Peyer's patch (tissue), 4 donors: ENCODE measurements at regions not wholly inside any gene's neighbourhood (a gene's known extent, or its start where the extent isn't known, plus 50 kb on each side); places are given as distances from the start of the nearest gene placed in this dataset.

Experiments used
- POLR2A ChIP-seq, 2 donors: fragments of 450-650 bp; IDR thresholded peaks; one replicate each; pipeline ENCODE4 v1.5.1; 2017; ENCODE audit warnings: antibody characterized with exemption in 2 of 2, mild to moderate bottlenecking in 2 of 2, moderate library complexity in 2 of 2
- TF ChIP-seq, protein P1 (sequence below), 6 experiments: fragments of 450-650 bp in 4 of 6; fragments of 200-600 bp in 2 of 6; sonication (generic) in 1 of 6; IDR thresholded peaks; one replicate each; pipeline ENCODE4 v1.5.1; 2017 to 2019; ENCODE audit warnings: antibody characterized with exemption in 6 of 6, mild to moderate bottlenecking in 3 of 6, moderate library complexity in 1 of 6

DNA sequence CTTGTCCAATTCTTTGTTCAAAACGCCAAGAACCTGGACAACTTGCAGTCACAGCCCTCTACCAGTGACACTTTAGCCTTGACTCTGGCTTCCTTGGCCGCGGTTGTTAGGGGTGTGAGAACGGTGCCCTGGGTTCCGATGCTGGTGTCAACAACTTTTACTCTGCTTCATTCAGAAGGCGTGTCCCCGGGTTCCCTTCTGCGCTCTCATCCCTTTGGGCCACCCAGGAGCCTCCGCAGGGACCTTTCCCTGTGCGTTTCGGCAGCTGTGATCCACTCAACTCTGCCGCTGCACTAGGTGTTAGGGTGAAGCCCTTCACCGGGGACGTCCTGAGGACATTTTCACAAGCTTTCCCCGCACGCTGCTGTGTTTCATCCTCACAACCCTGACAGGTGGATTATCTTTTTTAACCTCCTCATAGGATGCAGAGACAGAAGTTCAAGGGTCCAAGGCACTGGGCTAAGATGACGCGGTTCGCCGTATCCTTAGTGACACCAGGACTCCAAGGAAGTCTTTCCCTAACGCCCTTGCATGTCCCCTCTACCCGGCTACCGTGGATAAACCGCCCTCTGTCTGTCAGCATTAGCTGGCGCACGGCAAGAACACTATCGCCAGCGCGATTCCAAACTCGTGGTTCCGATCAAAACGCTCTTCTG, 133.5 kb upstream of the SHH start:
- TF ChIP-seq, protein P1, sequence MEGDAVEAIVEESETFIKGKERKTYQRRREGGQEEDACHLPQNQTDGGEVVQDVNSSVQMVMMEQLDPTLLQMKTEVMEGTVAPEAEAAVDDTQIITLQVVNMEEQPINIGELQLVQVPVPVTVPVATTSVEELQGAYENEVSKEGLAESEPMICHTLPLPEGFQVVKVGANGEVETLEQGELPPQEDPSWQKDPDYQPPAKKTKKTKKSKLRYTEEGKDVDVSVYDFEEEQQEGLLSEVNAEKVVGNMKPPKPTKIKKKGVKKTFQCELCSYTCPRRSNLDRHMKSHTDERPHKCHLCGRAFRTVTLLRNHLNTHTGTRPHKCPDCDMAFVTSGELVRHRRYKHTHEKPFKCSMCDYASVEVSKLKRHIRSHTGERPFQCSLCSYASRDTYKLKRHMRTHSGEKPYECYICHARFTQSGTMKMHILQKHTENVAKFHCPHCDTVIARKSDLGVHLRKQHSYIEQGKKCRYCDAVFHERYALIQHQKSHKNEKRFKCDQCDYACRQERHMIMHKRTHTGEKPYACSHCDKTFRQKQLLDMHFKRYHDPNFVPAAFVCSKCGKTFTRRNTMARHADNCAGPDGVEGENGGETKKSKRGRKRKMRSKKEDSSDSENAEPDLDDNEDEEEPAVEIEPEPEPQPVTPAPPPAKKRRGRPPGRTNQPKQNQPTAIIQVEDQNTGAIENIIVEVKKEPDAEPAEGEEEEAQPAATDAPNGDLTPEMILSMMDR (IDR thresholded peaks at IDR 0.05) = no peak
- no peak for TF ChIP-seq POLR2A (IDR thresholded peaks at IDR 0.05)
